Activated T-cell treated with anti-CD3 and anti-CD28 coated beads, Interleukin-2, amount 50 U/mL, for 1 hour (primary cell): ENCODE measurements at regions not wholly inside any gene's neighbourhood (a gene's known extent, or its start where the extent isn't known, plus 50 kb on each side); places are given as distances from the start of the nearest gene placed in this dataset.

Experiments used
- DNase-seq: peaks from one replicate; pipeline ENCODE4 v3.0.0-alpha.2; 2020

DNA sequence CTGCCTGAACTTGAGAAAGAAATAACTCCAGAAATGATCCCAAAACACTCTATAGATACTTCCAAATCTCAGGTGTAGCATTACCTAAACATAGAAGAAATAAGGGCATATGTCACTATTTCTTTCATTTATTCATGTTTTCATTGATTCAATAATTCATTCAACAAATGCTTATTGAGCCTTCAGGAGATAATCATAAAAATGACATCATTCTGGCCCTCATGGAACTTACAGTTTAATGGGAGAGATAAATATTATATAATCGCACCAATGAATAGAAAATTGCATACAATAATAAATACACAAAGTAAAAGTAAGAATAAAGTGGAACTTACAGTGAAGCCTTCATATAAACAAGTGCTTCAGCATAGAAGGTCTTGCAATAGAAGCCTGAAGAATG lies 58.1 kb upstream of the NR2F2 start:
- no peak for DNase-seq

DNA sequence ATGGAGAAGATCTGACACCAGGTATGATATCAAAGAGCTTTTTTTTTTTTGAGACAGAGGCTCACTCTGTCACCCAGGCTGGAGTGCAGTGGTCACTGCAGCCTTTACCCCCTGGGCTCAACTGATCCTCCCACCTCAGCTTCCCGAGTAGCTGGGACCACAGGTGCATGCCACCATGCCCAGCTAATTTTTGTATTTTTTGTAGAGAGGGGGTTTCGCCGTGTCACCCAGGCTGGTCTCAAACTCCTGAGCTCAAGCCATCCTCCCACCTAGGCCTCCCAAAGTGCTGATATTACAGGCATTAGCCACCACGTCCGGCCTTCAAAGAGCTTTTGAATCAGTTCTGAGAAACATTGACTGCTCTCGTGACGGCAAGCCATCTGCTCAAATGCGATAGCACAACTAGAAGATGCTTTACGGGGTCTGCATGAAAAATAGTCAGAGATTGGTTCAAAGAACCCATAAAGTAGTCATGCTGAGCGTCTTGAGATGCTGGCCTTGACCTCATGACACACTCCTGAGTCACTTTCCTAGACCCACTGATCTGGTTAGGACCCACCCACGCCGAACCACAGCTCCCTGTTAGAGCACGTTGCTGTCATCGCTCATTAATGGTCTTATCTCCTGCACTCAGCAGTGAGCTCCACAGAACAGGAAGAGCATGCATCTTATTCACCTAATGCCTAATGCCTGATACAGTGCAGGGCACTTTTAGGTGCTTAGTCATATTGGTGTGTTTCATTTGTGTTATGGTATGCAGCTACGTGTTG lies 57.0 kb upstream of the NR2F2 start:
- no peak for DNase-seq

- DNase-seq, result no peak
These were observed 56.4 kb upstream of the NR2F2 start for GRCh38 chr15:96274087-96274440.

GRCh38 chr15:96274698-96275097 lies 55.8 kb upstream of the NR2F2 start:
- no peak for DNase-seq

- DNase-seq, result no peak
These were observed 53.9 kb upstream of the NR2F2 start for GRCh38 chr15:96276438-96277210.
